ENCODE measurements at regions not wholly inside any gene's neighbourhood (a gene's known extent, or its start where the extent isn't known, plus 50 kb on each side); places are given as distances from the start of the nearest gene placed in this dataset.

GRCh38 chr11:11758603-11759196, 83.1 kb upstream of the USP47 start:
- TF ChIP-seq RCOR1 (IDR thresholded peaks at IDR 0.05; ENCODE audit: low read depth, low read length) = no peak
- no peak for TF ChIP-seq REST (IDR thresholded peaks at IDR 0.05)
- no peak for TF ChIP-seq HOXB5 (CRISPR knock-in tag; IDR thresholded peaks at IDR 0.05)
- no peak for TF ChIP-seq HOXA7 (CRISPR knock-in tag; IDR thresholded peaks at IDR 0.05)
- no peak for TF ChIP-seq EP300 (IDR thresholded peaks at IDR 0.05)
- no peak for TF ChIP-seq FOXS1 (CRISPR knock-in tag; IDR thresholded peaks at IDR 0.05)
- no peak for TF ChIP-seq CBX8 (IDR thresholded peaks at IDR 0.05)
- TF ChIP-seq MAFK (IDR thresholded peaks at IDR 0.05; ENCODE audit: partially characterized antibody) = no peak
- TF ChIP-seq, protein P1, sequence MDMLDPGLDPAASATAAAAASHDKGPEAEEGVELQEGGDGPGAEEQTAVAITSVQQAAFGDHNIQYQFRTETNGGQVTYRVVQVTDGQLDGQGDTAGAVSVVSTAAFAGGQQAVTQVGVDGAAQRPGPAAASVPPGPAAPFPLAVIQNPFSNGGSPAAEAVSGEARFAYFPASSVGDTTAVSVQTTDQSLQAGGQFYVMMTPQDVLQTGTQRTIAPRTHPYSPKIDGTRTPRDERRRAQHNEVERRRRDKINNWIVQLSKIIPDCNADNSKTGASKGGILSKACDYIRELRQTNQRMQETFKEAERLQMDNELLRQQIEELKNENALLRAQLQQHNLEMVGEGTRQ (IDR thresholded peaks at IDR 0.05) = no peak
- TF ChIP-seq BCL3 (IDR thresholded peaks at IDR 0.05) = no peak
- TF ChIP-seq PHF8 (IDR thresholded peaks at IDR 0.05; ENCODE audit: borderline replicate concordance, low read depth) = no peak
- TF ChIP-seq HOXB13 (CRISPR knock-in tag; IDR thresholded peaks at IDR 0.05; ENCODE audit: low read depth) = no peak
- TF ChIP-seq, protein P2, sequence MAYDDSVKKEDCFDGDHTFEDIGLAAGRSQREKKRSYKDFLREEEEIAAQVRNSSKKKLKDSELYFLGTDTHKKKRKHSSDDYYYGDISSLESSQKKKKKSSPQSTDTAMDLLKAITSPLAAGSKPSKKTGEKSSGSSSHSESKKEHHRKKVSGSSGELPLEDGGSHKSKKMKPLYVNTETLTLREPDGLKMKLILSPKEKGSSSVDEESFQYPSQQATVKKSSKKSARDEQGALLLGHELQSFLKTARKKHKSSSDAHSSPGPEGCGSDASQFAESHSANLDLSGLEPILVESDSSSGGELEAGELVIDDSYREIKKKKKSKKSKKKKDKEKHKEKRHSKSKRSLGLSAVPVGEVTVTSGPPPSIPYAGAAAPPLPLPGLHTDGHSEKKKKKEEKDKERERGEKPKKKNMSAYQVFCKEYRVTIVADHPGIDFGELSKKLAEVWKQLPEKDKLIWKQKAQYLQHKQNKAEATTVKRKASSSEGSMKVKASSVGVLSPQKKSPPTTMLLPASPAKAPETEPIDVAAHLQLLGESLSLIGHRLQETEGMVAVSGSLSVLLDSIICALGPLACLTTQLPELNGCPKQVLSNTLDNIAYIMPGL (CRISPR knock-in tag; IDR thresholded peaks at IDR 0.05; ENCODE audit: borderline replicate concordance) = no peak
- TF ChIP-seq POLR2AphosphoS2 (conservative IDR thresholded peaks at IDR 0.05; ENCODE audit: low read length) = no peak
- no peak for TF ChIP-seq E2F6 (IDR thresholded peaks at IDR 0.05; ENCODE audit: borderline replicate concordance, low read depth)
- no peak for TF ChIP-seq NFE2L2 (conservative IDR thresholded peaks at IDR 0.05; ENCODE audit: low read length)
- no peak for TF ChIP-seq RARB (CRISPR knock-in tag; IDR thresholded peaks at IDR 0.05)
- TF ChIP-seq FOSL2 (IDR thresholded peaks at IDR 0.05) = no peak
- no peak for TF ChIP-seq FOSL2 (CRISPR knock-in tag; IDR thresholded peaks at IDR 0.05)
- no peak for TF ChIP-seq MAZ (IDR thresholded peaks at IDR 0.05; ENCODE audit: borderline replicate concordance, low read depth, low read length)
- ChIA-PET POLR2A (interaction anchor here (0.5 kb wide), 1 partner anchor 349 kb away, joined by 7 read pairs; no protein-coding TSS in a partner anchor), CTCF (interaction anchor here (1.1 to 1.8 kb wide), 3 partner anchors 19 to 460 kb away, joined by 3 to 7 read pairs (median 3); no protein-coding TSS in a partner anchor)
- no peak overlapping the region for H3K27ac ChIP-seq
- FAIRE-seq = no peak
- H3K4me2 ChIP-seq = no peak overlapping the region
- DNase-seq (ENCODE audit: low read depth in 1 of 2, low spot score in 1 of 2) = no peak
- no peak overlapping the region for H3K4me3 ChIP-seq
- ATAC-seq = no peak
- 24% methylated on average over 8 of the region's 8 CpGs for WGBS (ENCODE audit: missing lambda C conversion rate)
- no peaks in the 10 kb centered on the region for H3K4me1 ChIP-seq
- H3K9me3 ChIP-seq = no peaks in the 10 kb centered on the region

All from A549 (cell line).